GM12878 (cell line): ENCODE measurements at regions not wholly inside any gene's neighbourhood (a gene's known extent, or its start where the extent isn't known, plus 50 kb on each side); places are given as distances from the start of the nearest gene placed in this dataset.

Source experiments
- BHLHE40 ChIP-seq, 2 experiments: fragments of 450-650 bp in 1 of 2; IDR thresholded peaks; 2 replicates each; pipeline ENCODE4 v1.6.1; 2011 to 2017; ENCODE audit warnings: low read depth in 2 of 2, borderline replicate concordance in 1 of 2, improper control_type of control experiment in 1 of 2, low read length in 1 of 2, mild to moderate bottlenecking in 1 of 2
- CEBPB ChIP-seq, 2 experiments: fragments of 150-350 bp in 1 of 2; IDR thresholded peaks; 2 replicates each; pipeline ENCODE4 v1.6.1; 2012 to 2014; ENCODE audit warnings: low read depth in 2 of 2, low read length in 2 of 2, borderline replicate concordance in 1 of 2, inconsistent platforms in 1 of 2
- CREM ChIP-seq: IDR thresholded peaks from 2 replicates; pipeline ENCODE4 v1.6.1; 2014; ENCODE audit warnings: antibody characterized with exemption, low read depth
- ETV6 ChIP-seq, 2 experiments: fragments of 450-650 bp in 1 of 2; IDR thresholded peaks in 1 of 2; conservative IDR thresholded peaks in 1 of 2; 2 replicates each; pipeline ENCODE4 v1.6.1; 2014; ENCODE audit warnings: antibody characterized with exemption in 1 of 2, borderline replicate concordance in 1 of 2, low read depth in 1 of 2, mild to moderate bottlenecking in 1 of 2, moderate library complexity in 1 of 2
- HDAC2 ChIP-seq: fragments of 200-600 bp; sonication (generic); IDR thresholded peaks from 2 replicates; pipeline ENCODE4 v1.6.1; 2017
- IRF5 ChIP-seq: fragments of 450-650 bp; IDR thresholded peaks from 2 replicates; pipeline ENCODE4 v1.6.1; 2017; ENCODE audit warnings: borderline replicate concordance
- MEF2B ChIP-seq: fragments of 450-650 bp; IDR thresholded peaks from 2 replicates; pipeline ENCODE4 v1.6.1; 2018; ENCODE audit warnings: mild to moderate bottlenecking, moderate library complexity; ENCODE audit not compliant: partially characterized antibody, poor library complexity, severe bottlenecking
- MLLT1 ChIP-seq: fragments of 450-650 bp; IDR thresholded peaks from 2 replicates; pipeline ENCODE4 v1.6.1; 2016; ENCODE audit warnings: mild to moderate bottlenecking
- NFYA ChIP-seq: IDR thresholded peaks from 2 replicates; pipeline ENCODE4 v1.6.1; 2011; ENCODE audit warnings: low read depth, mild to moderate bottlenecking, low read length, improper control_type of control experiment, borderline replicate concordance
- RAD21 ChIP-seq: IDR thresholded peaks from 2 replicates; pipeline ENCODE4 v1.6.1; 2011; ENCODE audit warnings: mild to moderate bottlenecking, low read depth, low read length, moderate library complexity; ENCODE audit not compliant: insufficient read depth
- SMARCA5 ChIP-seq: fragments of 450-650 bp; IDR thresholded peaks from 2 replicates; pipeline ENCODE4 v1.6.1; 2017; ENCODE audit warnings: mild to moderate bottlenecking
- SMC3 ChIP-seq: IDR thresholded peaks from 2 replicates; pipeline ENCODE4 v1.6.1; 2011; ENCODE audit warnings: low read length, improper control_type of control experiment, borderline replicate concordance
- SPI1 ChIP-seq: IDR thresholded peaks from 2 replicates; pipeline ENCODE4 v1.6.1; 2011; ENCODE audit warnings: low read depth, mild to moderate bottlenecking, low read length, moderate library complexity, borderline replicate concordance; ENCODE audit not compliant: insufficient read depth
- WRNIP1 ChIP-seq: IDR thresholded peaks from 2 replicates; pipeline ENCODE4 v1.6.1; 2011; ENCODE audit warnings: low read depth, low read length, improper control_type of control experiment, borderline replicate concordance
- ZBED1 ChIP-seq: IDR thresholded peaks from 2 replicates; pipeline ENCODE4 v1.6.1; 2016; ENCODE audit warnings: borderline replicate concordance
- ZNF24 ChIP-seq: fragments of 450-650 bp; IDR thresholded peaks from 2 replicates; pipeline ENCODE4 v1.6.1; 2017; ENCODE audit warnings: antibody characterized with exemption, mild to moderate bottlenecking
- TF ChIP-seq, protein P1 (sequence below): fragments of 450-650 bp; formaldehyde crosslinking; IDR thresholded peaks from 2 replicates; pipeline ENCODE4 v1.4.0; 2020; ENCODE audit warnings: mild to moderate bottlenecking, moderate library complexity
- TF ChIP-seq, protein P2 (sequence below): fragments of 450-650 bp; IDR thresholded peaks from 2 replicates; pipeline ENCODE4 v1.6.1; 2016; ENCODE audit warnings: mild to moderate bottlenecking, moderate library complexity, borderline replicate concordance

- TF ChIP-seq, protein P1, sequence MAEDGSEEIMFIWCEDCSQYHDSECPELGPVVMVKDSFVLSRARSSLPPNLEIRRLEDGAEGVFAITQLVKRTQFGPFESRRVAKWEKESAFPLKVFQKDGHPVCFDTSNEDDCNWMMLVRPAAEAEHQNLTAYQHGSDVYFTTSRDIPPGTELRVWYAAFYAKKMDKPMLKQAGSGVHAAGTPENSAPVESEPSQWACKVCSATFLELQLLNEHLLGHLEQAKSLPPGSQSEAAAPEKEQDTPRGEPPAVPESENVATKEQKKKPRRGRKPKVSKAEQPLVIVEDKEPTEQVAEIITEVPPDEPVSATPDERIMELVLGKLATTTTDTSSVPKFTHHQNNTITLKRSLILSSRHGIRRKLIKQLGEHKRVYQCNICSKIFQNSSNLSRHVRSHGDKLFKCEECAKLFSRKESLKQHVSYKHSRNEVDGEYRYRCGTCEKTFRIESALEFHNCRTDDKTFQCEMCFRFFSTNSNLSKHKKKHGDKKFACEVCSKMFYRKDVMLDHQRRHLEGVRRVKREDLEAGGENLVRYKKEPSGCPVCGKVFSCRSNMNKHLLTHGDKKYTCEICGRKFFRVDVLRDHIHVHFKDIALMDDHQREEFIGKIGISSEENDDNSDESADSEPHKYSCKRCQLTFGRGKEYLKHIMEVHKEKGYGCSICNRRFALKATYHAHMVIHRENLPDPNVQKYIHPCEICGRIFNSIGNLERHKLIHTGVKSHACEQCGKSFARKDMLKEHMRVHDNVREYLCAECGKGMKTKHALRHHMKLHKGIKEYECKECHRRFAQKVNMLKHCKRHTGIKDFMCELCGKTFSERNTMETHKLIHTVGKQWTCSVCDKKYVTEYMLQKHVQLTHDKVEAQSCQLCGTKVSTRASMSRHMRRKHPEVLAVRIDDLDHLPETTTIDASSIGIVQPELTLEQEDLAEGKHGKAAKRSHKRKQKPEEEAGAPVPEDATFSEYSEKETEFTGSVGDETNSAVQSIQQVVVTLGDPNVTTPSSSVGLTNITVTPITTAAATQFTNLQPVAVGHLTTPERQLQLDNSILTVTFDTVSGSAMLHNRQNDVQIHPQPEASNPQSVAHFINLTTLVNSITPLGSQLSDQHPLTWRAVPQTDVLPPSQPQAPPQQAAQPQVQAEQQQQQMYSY, result no peak
- TF ChIP-seq WRNIP1, result no peak
- TF ChIP-seq CEBPB (IDR thresholded peaks at IDR 0.05; ENCODE audit: borderline replicate concordance in 1 of 2, low read depth in 2 of 2, low read length in 2 of 2), result no peak
- TF ChIP-seq ETV6 (conservative IDR thresholded peaks at IDR 0.05 in 1 of 2, IDR thresholded peaks at IDR 0.05 in 1 of 2; ENCODE audit: borderline replicate concordance in 1 of 2, low read depth in 1 of 2), result no peak
- TF ChIP-seq SPI1, result 0 out of 2 replicates have a peak, but pooled peaks have one; percentile 16
- TF ChIP-seq IRF5, result no peak
- TF ChIP-seq RAD21, result peak; percentile 67
- TF ChIP-seq BHLHE40 (IDR thresholded peaks at IDR 0.05; ENCODE audit: borderline replicate concordance in 1 of 2, low read depth in 2 of 2, low read length in 1 of 2), result no peak
- TF ChIP-seq CREM, result no peak
- no peak for TF ChIP-seq SMARCA5
- no peak for TF ChIP-seq NFYA
- TF ChIP-seq, protein P2, sequence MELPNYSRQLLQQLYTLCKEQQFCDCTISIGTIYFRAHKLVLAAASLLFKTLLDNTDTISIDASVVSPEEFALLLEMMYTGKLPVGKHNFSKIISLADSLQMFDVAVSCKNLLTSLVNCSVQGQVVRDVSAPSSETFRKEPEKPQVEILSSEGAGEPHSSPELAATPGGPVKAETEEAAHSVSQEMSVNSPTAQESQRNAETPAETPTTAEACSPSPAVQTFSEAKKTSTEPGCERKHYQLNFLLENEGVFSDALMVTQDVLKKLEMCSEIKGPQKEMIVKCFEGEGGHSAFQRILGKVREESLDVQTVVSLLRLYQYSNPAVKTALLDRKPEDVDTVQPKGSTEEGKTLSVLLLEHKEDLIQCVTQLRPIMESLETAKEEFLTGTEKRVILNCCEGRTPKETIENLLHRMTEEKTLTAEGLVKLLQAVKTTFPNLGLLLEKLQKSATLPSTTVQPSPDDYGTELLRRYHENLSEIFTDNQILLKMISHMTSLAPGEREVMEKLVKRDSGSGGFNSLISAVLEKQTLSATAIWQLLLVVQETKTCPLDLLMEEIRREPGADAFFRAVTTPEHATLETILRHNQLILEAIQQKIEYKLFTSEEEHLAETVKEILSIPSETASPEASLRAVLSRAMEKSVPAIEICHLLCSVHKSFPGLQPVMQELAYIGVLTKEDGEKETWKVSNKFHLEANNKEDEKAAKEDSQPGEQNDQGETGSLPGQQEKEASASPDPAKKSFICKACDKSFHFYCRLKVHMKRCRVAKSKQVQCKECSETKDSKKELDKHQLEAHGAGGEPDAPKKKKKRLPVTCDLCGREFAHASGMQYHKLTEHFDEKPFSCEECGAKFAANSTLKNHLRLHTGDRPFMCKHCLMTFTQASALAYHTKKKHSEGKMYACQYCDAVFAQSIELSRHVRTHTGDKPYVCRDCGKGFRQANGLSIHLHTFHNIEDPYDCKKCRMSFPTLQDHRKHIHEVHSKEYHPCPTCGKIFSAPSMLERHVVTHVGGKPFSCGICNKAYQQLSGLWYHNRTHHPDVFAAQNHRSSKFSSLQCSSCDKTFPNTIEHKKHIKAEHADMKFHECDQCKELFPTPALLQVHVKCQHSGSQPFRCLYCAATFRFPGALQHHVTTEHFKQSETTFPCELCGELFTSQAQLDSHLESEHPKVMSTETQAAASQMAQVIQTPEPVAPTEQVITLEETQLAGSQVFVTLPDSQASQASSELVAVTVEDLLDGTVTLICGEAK, result no peak
- no peak for TF ChIP-seq ZBED1
- TF ChIP-seq MLLT1, result no peak
- TF ChIP-seq HDAC2, result no peak
- TF ChIP-seq SMC3, result peak; percentile 37; the same call in 1 of the 2 replicates
- no peak for TF ChIP-seq MEF2B
- no peak for TF ChIP-seq ZNF24
These were observed 124.6 kb downstream of the RRAGB start (continued) for GRCh38 chrX:55841962-55842752.
